ENCODE measurements at regions not wholly inside any gene's neighbourhood (a gene's known extent, or its start where the extent isn't known, plus 50 kb on each side); places are given as distances from the start of the nearest gene placed in this dataset.
"Not testable (repeated sequence)": the region's sequence is repeated elsewhere in the genome, so short reads cannot be mapped to it uniquely, and the experiment has no call there.

DNA sequence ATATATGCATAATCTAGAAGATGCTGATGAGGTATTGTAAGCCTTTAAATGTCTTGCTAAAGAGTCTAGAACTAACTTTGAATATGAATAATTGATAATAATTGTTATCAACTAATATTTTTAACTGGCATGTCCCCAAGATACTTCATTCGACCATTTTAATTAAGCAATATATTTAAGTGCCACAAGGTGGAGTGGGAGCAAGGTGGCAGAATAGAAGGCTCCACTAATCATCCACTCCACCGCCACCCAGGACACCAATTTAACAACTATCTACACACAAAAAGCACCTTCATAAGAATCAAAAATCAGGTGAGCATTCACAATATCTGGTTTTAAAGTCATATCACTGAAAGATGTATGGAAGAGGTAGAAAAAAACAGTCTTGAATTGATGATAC is 409.6 kb downstream of the SEC23A start:
- Histone ChIP-seq H3K36me3 (no peaks in the 10 kb centered on the region), H3K27me3 (ENCODE audit: low read depth) (no peaks in the 10 kb centered on the region), H3K4me3 (no peak overlapping the region), H3K9me3 (peaks cover 3% of the 10 kb centered on the region), H3K4me1 (no peaks in the 10 kb centered on the region), H3K27ac (no peak overlapping the region)
- intact Hi-C loops (cut with DNase I), result no loop called here
- no peak for DNase-seq
- ATAC-seq, result no peak
- TF ChIP-seq, protein P1, sequence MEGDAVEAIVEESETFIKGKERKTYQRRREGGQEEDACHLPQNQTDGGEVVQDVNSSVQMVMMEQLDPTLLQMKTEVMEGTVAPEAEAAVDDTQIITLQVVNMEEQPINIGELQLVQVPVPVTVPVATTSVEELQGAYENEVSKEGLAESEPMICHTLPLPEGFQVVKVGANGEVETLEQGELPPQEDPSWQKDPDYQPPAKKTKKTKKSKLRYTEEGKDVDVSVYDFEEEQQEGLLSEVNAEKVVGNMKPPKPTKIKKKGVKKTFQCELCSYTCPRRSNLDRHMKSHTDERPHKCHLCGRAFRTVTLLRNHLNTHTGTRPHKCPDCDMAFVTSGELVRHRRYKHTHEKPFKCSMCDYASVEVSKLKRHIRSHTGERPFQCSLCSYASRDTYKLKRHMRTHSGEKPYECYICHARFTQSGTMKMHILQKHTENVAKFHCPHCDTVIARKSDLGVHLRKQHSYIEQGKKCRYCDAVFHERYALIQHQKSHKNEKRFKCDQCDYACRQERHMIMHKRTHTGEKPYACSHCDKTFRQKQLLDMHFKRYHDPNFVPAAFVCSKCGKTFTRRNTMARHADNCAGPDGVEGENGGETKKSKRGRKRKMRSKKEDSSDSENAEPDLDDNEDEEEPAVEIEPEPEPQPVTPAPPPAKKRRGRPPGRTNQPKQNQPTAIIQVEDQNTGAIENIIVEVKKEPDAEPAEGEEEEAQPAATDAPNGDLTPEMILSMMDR (IDR thresholded peaks at IDR 0.05), result no peak

DNA sequence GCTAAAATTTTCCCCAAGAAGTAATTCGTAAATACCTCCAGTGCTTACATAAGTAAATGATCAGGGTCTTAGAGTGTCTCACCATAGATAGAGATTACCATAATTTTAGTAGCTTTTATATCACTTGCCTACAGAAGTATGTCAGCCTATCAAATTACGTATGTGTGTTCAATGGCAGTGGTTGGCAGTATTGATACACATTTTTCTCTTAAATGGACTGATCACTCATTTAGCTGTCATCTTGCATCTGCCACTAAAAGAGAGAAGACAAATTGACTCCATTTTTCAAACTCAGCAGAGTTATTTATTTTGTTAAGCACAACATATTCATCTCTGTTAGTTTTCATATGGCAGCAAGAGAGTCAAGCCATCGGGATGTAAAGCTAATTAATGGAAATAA is 413.1 kb upstream of the CLEC14A start:
- ATAC-seq (no peak), DNase-seq (no peak)
- TF ChIP-seq, protein P1 (IDR thresholded peaks at IDR 0.05), result no peak
- H3K27me3 ChIP-seq (ENCODE audit: low read depth), result no peaks in the 10 kb centered on the region
- no peak overlapping the region for H3K4me3 ChIP-seq
- no peak overlapping the region for H3K27ac ChIP-seq
- no peaks in the 10 kb centered on the region for H3K36me3 ChIP-seq
- H3K4me1 ChIP-seq, result no peaks in the 10 kb centered on the region
- intact Hi-C loops (cut with DNase I), result no loop called here
- no peaks in the 10 kb centered on the region for H3K9me3 ChIP-seq

DNA sequence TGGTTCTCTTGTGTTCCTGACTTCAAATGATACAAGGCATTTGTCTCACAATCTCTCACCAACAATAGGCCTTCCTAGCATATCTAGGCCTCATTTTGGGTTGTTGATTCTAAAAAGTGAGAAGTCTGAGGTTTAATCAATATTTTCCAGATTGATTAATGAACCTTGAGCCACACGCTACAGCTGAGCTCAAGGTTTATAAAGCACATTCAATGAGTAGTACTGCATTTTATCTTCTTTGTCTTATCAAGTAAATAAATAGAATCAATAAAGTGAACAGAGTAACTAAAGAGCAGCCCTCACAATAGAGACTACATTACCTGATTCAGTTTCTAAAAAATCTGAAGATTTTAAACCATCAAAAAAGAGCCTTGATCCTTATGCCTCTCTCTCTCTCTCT is 407.5 kb upstream of the CLEC14A start:
- no peaks in the 10 kb centered on the region for H3K27me3 ChIP-seq (ENCODE audit: low read depth)
- H3K36me3 ChIP-seq, result no peaks in the 10 kb centered on the region
- TF ChIP-seq, protein P1 (IDR thresholded peaks at IDR 0.05), result no peak
- no peaks in the 10 kb centered on the region for H3K9me3 ChIP-seq
- no peaks in the 10 kb centered on the region for H3K4me1 ChIP-seq
- ATAC-seq (no peak), DNase-seq (no peak)
- H3K27ac ChIP-seq, result no peak overlapping the region
- intact Hi-C loops (cut with DNase I), result no loop called here
- no peak overlapping the region for H3K4me3 ChIP-seq

DNA sequence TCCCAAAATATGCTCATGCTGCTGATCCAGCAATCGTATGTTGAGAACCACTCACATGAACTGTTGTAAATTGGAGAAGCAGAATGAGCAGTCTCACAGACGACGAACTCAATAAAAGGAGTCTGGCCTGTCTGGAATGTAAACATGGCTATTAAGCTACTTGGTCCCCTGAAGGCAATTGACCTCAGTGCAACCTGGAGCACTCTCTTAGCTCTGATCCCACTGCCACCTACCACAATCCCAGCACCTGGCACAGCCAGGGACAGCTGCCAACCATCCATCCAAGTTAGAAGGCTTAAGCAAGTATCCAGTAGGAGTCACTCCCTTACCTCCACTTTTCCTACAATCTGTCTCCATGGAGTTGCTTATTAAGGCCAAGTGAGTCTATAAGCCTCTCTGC is 406.9 kb upstream of the CLEC14A start:
- no peaks in the 10 kb centered on the region for H3K4me1 ChIP-seq
- no peaks in the 10 kb centered on the region for H3K36me3 ChIP-seq
- no peaks in the 10 kb centered on the region for H3K27me3 ChIP-seq (ENCODE audit: low read depth)
- H3K27ac ChIP-seq, result no peak overlapping the region
- no peak overlapping the region for H3K4me3 ChIP-seq
- intact Hi-C loops (cut with DNase I), result no loop called here
- ATAC-seq, result no peak
- TF ChIP-seq, protein P1 (IDR thresholded peaks at IDR 0.05), result no peak
- DNase-seq, result no peak
- H3K9me3 ChIP-seq, result no peaks in the 10 kb centered on the region

DNA sequence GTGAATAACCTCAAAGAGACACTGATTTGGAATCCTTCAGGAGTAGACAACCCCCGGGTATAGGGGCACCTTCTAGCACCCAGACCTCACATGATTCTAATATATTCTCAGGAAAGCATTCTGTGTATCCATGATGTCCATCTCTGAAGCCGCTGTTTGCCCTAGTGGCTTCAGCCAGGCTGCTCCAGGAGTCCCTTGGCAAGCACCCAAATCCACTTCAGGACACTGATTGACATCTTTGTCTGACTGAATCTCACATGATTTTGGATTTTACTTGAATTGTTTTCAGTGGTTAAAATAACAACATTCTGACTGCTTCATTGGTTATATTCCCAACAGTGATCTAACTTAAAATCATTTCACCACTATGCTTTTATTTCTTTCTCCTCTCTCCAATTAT is 390.5 kb upstream of the CLEC14A start:
- Histone ChIP-seq H3K36me3 (no peaks in the 10 kb centered on the region), H3K27ac (no peak overlapping the region), H3K4me1 (no peaks in the 10 kb centered on the region), H3K27me3 (ENCODE audit: low read depth) (no peaks in the 10 kb centered on the region), H3K4me3 (no peak overlapping the region), H3K9me3 (no peaks in the 10 kb centered on the region)
- intact Hi-C loops (cut with DNase I), result no loop called here
- TF ChIP-seq, protein P1 (IDR thresholded peaks at IDR 0.05), result no peak
- no peak for ATAC-seq
- no peak for DNase-seq

DNA sequence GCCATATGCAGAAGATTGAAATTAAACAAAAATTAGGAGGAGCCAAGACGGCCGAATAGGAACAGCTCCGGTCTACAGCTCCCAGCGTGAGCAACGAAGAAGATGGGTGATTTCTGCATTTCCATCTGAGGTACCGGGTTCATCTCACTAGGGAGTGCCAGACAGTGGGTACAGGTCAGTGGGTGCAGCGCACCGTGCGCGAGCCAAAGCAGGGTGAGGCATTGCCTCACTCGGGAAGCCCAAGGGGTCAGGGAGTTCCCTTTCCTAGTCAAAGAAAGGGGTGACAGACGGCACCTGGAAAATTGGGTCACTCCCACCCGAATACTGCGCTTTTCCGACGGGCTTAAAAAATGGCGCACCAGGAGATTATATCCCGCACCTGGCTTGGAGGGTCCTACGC is 379.0 kb upstream of the CLEC14A start:
- DNase-seq; intact Hi-C loops (cut with DNase I): not testable (repeated sequence)

More for the DNA sequence above, 379.0 kb upstream of the CLEC14A start:
- not testable (repeated sequence) for H3K4me1 ChIP-seq; H3K9me3 ChIP-seq; ATAC-seq; H3K36me3 ChIP-seq; H3K4me3 ChIP-seq; H3K27me3 ChIP-seq (ENCODE audit: low read depth); H3K27ac ChIP-seq
